SKM-1 (cell line): ENCODE measurements at regions not wholly inside any gene's neighbourhood (a gene's known extent, or its start where the extent isn't known, plus 50 kb on each side); places are given as distances from the start of the nearest gene placed in this dataset.

Source experiments
- DNase-seq: peaks from one replicate; lab custom pipeline; 2025; ENCODE audit not compliant: unreplicated experiment; lab: John Stamatoyannopoulos, UW

DNA sequence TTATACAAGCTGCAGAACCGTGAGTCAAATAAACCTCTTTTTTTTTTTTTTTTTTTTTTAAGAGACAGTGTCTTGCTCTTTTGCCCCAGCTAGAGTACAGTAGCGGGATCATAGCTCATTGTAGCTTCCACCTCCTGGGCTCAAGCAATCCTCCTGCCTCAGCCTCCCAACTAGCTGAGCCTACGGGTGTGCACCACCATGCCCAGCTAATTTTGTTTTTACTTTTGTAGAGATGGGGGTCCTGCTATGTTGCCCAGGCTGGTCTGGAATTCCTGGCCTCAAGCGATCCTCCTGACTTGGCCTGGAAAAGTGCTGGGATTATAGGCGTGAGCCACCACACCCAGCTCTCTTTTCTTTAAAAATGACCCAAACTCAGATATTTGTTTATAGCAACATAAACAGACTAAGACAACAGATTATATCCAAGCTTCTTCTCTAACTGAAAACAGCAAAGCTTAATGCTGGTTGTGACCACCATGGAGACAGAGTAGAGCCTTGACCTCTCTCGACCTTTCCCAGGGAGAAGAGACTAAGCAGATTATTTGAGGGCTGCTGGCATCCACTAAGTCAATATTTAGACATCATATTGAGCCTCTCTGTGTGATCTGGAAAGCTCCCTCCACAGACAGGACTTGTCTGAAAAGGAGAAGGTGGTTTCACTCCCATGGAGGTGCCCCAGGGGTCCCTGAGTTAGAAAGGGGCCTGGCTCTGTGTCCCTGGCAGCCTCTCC is 150.0 kb downstream of the KCTD15 start:
- no peak for DNase-seq

DNA sequence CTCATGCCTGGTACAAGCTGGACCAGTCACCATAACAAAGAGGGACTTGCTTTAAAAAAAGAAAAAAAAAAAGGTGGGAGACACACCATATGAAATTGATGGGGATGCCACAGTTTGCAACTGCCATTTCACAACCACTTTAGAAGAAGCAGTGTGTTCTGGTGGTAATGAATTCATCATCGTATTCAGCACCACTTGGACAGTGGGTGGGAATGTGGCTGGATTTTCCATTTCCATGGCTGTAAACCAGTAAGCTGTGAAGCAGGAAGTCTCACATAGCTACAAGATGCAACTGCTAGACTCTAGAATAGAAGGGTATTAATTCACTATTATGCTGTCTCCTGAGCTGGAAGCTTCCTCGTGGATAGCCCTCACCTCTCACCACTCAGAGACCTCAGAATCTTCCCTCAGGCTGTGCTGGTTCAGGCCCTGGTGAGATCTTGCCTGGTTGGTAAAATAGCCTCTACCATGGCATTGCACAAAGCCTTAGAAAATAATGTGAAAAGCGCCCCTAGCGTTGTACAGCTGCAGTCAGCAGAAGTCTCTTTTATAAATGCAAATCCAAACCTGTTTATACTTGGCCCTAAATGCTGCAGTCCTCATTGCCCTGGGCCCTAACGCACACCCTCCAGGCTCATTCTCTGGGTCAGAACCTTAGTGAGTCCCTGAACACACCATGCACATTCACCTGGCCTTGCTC is 150.7 kb downstream of the KCTD15 start:
- no peak for DNase-seq

DNA sequence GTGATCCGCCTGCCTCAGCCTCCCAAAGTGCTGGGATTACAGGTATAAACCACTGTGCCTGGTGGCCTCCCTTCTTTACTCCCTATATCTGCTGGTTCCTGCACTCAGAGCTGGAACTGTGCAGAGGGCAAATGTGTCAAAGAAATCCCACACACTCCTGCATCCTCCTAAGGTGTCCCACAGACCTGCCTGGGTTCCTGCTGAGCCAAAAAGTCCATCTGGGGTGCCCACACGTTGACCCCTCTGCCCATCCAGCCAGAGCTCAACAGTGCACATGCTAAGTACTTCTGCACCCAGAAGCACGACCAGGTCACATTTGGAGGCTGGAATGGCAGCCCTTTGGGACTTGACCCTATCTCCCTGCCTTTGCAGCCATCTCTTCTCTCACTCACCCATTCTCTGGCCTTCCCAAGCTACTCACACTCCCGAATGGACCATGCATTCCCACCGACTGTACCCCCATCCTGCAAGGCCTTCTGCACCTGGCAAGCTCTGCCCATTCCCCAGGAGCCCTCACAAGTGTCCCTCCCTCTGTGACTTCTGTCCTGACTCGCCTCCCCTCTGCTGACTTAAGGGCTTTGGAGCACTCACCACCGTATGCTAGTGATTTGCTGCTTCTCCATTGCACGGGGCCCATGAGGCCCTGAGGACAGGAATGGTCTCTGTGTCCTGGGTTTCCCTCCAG is 152.1 kb downstream of the KCTD15 start:
- DNase-seq, result no peak

- no peak for DNase-seq
Observed at GRCh38 chr19:33950091-33950750, 153.6 kb downstream of the KCTD15 start.

- no peak for DNase-seq
Observed at GRCh38 chr19:33953023-33953422, 156.4 kb downstream of the KCTD15 start.

GRCh38 chr19:33953592-33953991 is 156.9 kb downstream of the KCTD15 start:
- DNase-seq, result no peak

DNA sequence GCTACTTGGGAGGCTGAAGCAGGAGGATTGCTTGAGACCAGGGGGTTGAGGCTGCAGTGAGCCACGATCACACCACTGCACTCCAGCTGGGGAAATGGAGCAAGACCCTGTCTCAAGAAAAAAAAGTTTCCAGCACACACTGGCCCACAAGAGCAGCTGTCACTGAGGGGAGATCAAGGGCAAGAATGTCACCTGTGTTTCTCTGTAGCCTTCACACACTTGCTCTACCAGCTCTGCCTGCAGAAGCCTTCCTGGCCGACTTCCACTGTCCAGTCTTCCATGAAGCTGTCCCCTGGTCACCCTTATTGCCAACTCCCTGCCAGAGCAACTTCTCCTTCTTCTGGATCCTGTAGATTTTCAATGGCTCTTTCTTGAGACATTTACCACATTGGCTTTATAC is 158.0 kb downstream of the KCTD15 start:
- no peak for DNase-seq

DNA sequence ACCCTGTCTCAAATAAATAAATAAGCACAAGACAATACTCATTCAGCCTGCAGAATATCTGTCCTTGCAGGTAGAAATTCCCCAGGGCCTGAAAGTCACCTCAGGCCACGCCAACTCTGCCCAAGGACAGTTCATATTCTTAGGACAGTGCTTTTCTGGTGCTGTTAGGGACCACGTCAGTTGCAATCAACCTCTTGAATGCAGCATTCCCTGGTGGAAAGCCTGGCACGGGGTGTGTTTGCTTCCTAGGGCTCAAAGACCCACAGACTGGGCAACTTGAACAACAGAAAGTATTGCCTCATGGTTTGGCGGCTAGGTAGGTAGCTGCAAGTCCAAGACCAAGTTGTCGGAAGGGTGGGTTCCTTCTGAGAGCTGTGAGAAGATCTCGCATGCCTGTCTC is 160.3 kb downstream of the KCTD15 start:
- no peak for DNase-seq

- no peak for DNase-seq
Observed at GRCh38 chr19:33957804-33958203, 161.1 kb downstream of the KCTD15 start.

DNA sequence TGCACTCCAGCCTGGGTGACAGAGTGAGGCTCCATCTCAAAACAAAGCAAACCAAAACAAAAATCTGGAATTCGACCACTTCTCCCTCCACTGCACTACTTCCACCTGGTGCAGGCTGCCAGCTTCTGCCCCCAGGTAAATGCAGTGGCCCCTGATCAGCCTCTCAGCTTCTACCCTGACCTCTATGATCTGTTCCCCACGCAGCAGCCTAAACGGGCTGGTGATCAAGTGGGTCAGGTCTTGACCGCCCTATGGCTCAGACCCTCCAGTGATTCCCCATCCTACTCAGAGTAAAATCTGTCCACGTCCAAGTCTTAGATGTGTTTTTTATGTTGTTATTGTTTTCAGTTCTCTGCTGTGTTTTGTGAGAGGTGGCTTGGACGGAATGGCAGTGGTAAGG is 163.9 kb downstream of the KCTD15 start:
- DNase-seq, result no peak

- no peak for DNase-seq
Observed at GRCh38 chr19:33962161-33962560, 165.5 kb downstream of the KCTD15 start.

- no peak for DNase-seq
Observed at GRCh38 chr19:33963514-33963913, 166.8 kb downstream of the KCTD15 start.

DNA sequence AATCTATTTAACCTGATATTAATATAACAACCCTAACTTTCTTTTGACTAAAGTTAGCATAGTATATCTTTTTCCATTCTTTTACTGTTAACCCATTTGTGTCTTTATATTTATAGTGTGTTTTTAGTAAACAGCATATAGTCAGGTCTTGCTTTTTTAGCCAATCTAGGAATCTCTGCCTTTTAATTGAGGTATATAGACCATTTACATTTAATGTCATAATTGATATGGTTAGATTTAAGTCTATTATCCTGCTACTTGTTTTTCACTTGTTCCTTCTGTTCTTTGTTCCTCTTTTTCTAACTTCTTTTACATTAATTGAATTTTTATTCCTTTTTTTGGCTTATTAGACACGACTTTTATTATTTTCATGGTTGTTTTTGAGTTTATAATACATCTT is 174.4 kb downstream of the KCTD15 start:
- no peak for DNase-seq

GRCh38 chr19:33977756-33978685 is 181.4 kb downstream of the KCTD15 start:
- DNase-seq, result no peak

DNA sequence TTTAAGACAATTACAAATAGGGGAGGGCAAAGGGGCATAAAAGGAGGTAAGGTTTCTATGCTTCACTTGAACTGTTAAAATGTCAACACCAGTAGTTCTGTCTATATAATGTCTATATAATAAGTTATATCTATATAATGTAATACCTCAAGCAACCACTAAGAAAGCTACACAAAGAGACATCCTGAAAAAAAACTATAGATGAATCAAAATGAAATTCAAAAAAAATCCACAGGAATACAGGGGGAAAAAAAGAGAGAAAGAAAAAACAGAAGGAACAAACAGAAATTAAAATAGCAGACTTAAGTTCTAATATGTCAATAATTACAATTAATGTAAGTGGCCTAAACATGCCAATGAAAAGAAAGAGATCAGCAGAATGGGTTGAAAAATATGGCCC is 186.0 kb downstream of the KCTD15 start:
- no peak for DNase-seq

- DNase-seq, result no peak
Observed at GRCh38 chr19:33988601-33989000, 183.7 kb upstream of the LSM14A start.

- no peak for DNase-seq
Observed at GRCh38 chr19:33997690-33998089, 174.6 kb upstream of the LSM14A start.

DNA sequence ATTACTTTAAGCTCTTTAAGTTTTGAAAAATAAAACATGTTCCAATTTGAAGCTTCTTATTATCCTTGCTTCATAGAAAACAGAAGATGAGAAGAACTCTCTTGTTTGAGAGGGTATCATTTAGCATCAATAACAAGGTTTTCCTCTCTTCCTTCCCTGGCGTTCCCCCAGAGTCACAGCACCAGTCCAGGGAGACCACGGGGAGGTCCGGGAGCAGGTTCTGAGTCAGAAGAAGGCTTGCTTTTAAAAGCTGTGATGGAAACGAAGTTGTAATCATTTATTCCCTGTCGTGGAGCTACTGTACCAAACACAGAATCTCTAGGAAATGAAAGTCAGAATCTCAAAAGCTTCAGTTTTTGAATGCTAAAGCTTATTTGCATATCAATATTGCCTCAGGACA is 174.0 kb upstream of the LSM14A start:
- no peak for DNase-seq

DNA sequence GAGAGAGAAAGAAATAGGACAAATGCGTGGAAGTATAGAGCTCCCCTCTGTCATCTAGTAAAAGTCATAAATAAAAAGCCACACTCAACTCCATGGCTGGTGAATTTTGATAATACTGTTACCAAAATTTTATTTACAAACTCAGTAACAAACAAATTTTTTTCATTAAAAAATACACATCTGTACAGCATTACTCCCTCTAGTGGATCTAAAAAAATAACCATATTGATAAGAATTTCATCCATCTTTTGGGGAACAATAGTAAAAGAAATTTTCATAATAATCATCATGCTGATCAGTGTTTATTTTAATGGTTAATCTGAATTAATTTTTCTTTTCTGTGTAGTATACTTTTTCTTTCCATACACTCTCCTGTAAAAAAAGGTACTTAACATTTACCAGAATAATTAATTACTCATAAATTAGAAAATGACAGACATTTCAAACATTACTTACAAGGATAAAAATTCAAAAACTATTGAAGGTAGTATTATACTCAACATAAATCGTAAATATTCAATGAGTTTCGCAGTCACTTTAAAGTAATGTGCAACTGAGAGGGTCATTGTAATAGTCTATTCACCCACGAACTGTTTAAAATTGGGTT is 173.5 kb upstream of the LSM14A start:
- no peak for DNase-seq

DNA sequence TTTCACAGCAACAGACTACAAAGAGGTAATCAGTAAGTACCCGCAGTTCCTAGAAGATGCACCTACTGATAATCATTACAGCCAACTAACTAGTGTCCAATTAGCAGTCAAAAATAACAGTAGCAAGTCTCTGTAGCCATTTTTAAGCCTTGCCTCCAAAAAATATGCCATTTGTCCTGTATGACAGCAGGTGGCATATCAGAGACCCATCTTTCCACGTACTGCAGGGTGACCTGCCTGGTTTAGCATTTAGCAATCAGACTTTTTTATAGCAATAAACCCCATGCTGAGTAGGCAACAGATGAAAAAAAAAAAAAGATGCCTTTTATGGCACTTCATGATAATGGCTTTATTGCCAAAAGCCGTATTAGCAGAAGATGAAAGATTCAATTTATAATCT is 155.3 kb upstream of the LSM14A start:
- no peak for DNase-seq
